HepG2 (cell line): ENCODE measurements at regions not wholly inside any gene's neighbourhood (a gene's known extent, or its start where the extent isn't known, plus 50 kb on each side); places are given as distances from the start of the nearest gene placed in this dataset.

Experiments
- ARNT ChIP-seq: fragments of 450-650 bp; IDR thresholded peaks from 2 replicates; pipeline ENCODE4 v1.6.1; 2017
- BRCA1 ChIP-seq: sonication (generic); formaldehyde crosslinking; IDR thresholded peaks from 2 replicates; pipeline ENCODE4 v1.4.0; 2020; ENCODE audit warnings: missing genetic modification reagents
- CTCF ChIP-seq: sonication (generic); formaldehyde crosslinking; IDR thresholded peaks from 2 replicates; pipeline ENCODE4 v1.5.0; 2020; ENCODE audit warnings: mild to moderate bottlenecking, missing genetic modification reagents, moderate library complexity
- PHF20 ChIP-seq: sonication (generic); formaldehyde crosslinking; IDR thresholded peaks from 2 replicates; pipeline ENCODE4 v1.5.0; 2020; ENCODE audit warnings: mild to moderate bottlenecking, missing genetic modification reagents
- RFX5 ChIP-seq: IDR thresholded peaks from 2 replicates; pipeline ENCODE4 v1.6.1; 2011; ENCODE audit warnings: low read depth, low read length, improper control_type of control experiment
- TARDBP ChIP-seq: sonication (generic); formaldehyde crosslinking; IDR thresholded peaks from 2 replicates; pipeline ENCODE4 v1.8.0; 2022; ENCODE audit warnings: mild to moderate bottlenecking, missing genetic modification reagents
- USF2 ChIP-seq, 2 experiments: sonication (generic) in 1 of 2; formaldehyde crosslinking in 1 of 2; IDR thresholded peaks; 2 replicates each; pipeline versions ENCODE4 v1.5.1 to v1.6.1; 2011 to 2020; ENCODE audit warnings: borderline replicate concordance in 1 of 2, low read depth in 1 of 2, low read length in 1 of 2, mild to moderate bottlenecking in 1 of 2, missing genetic modification reagents in 1 of 2, moderate library complexity in 1 of 2
- ZBTB8A ChIP-seq: sonication (generic); formaldehyde crosslinking; IDR thresholded peaks from 2 replicates; pipeline ENCODE4 v1.4.0; 2020; ENCODE audit warnings: mild to moderate bottlenecking, low read depth, missing genetic modification reagents, borderline replicate concordance
- TF ChIP-seq, protein P1 (sequence below): sonication (generic); formaldehyde crosslinking; IDR thresholded peaks from 2 replicates; pipeline ENCODE4 v1.4.0; 2020; ENCODE audit warnings: low read depth, mild to moderate bottlenecking, missing genetic modification reagents
- TF ChIP-seq, protein P2 (sequence below): sonication (generic); formaldehyde crosslinking; IDR thresholded peaks from 2 replicates; pipeline ENCODE4 v1.4.0; 2020; ENCODE audit warnings: missing genetic modification reagents, mild to moderate bottlenecking, borderline replicate concordance
- TF ChIP-seq, protein P3 (sequence below): sonication (generic); formaldehyde crosslinking; conservative IDR thresholded peaks from 2 replicates; pipeline ENCODE4 v1.4.0; 2020; ENCODE audit warnings: missing genetic modification reagents

- TF ChIP-seq TARDBP (CRISPR knock-in tag) (no peak), USF2 (IDR thresholded peaks at IDR 0.05; ENCODE audit: low read depth, low read length) (no peak), USF2 (CRISPR knock-in tag; IDR thresholded peaks at IDR 0.05; ENCODE audit: borderline replicate concordance) (no peak), BRCA1 (CRISPR knock-in tag) (no peak), ARNT (no peak), ZBTB8A (CRISPR knock-in tag) (no peak), CTCF (CRISPR knock-in tag) (no peak), PHF20 (CRISPR knock-in tag) (no peak), RFX5 (no peak)
- TF ChIP-seq, protein P1, sequence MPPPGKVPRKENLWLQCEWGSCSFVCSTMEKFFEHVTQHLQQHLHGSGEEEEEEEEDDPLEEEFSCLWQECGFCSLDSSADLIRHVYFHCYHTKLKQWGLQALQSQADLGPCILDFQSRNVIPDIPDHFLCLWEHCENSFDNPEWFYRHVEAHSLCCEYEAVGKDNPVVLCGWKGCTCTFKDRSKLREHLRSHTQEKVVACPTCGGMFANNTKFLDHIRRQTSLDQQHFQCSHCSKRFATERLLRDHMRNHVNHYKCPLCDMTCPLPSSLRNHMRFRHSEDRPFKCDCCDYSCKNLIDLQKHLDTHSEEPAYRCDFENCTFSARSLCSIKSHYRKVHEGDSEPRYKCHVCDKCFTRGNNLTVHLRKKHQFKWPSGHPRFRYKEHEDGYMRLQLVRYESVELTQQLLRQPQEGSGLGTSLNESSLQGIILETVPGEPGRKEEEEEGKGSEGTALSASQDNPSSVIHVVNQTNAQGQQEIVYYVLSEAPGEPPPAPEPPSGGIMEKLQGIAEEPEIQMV (CRISPR knock-in tag) = no peak
- TF ChIP-seq, protein P2, sequence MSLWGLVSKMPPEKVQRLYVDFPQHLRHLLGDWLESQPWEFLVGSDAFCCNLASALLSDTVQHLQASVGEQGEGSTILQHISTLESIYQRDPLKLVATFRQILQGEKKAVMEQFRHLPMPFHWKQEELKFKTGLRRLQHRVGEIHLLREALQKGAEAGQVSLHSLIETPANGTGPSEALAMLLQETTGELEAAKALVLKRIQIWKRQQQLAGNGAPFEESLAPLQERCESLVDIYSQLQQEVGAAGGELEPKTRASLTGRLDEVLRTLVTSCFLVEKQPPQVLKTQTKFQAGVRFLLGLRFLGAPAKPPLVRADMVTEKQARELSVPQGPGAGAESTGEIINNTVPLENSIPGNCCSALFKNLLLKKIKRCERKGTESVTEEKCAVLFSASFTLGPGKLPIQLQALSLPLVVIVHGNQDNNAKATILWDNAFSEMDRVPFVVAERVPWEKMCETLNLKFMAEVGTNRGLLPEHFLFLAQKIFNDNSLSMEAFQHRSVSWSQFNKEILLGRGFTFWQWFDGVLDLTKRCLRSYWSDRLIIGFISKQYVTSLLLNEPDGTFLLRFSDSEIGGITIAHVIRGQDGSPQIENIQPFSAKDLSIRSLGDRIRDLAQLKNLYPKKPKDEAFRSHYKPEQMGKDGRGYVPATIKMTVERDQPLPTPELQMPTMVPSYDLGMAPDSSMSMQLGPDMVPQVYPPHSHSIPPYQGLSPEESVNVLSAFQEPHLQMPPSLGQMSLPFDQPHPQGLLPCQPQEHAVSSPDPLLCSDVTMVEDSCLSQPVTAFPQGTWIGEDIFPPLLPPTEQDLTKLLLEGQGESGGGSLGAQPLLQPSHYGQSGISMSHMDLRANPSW (CRISPR knock-in tag) = no peak
- TF ChIP-seq, protein P3, sequence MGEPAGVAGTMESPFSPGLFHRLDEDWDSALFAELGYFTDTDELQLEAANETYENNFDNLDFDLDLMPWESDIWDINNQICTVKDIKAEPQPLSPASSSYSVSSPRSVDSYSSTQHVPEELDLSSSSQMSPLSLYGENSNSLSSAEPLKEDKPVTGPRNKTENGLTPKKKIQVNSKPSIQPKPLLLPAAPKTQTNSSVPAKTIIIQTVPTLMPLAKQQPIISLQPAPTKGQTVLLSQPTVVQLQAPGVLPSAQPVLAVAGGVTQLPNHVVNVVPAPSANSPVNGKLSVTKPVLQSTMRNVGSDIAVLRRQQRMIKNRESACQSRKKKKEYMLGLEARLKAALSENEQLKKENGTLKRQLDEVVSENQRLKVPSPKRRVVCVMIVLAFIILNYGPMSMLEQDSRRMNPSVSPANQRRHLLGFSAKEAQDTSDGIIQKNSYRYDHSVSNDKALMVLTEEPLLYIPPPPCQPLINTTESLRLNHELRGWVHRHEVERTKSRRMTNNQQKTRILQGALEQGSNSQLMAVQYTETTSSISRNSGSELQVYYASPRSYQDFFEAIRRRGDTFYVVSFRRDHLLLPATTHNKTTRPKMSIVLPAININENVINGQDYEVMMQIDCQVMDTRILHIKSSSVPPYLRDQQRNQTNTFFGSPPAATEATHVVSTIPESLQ = no peak
Measured at GRCh38 chr5:2136728-2137333, 254.1 kb upstream of the IRX4 start.
